ENCODE measurements at regions not wholly inside any gene's neighbourhood (a gene's known extent, or its start where the extent isn't known, plus 50 kb on each side); places are given as distances from the start of the nearest gene placed in this dataset.

- no peak for TF ChIP-seq FOSL1 (IDR thresholded peaks at IDR 0.05; ENCODE audit: low read depth)
- no peak for TF ChIP-seq YY1 (IDR thresholded peaks at IDR 0.05; ENCODE audit: extremely low read depth, insufficient replicate concordance, low read depth, low read length)
- no peak for TF ChIP-seq CBX3 (IDR thresholded peaks at IDR 0.05; ENCODE audit: low read depth)
- TF ChIP-seq REST (IDR thresholded peaks at IDR 0.05; ENCODE audit: low read depth): no peak
- no peak for TF ChIP-seq CEBPB (IDR thresholded peaks at IDR 0.05; ENCODE audit: low read depth)
- no peak for TF ChIP-seq RAD21 (IDR thresholded peaks at IDR 0.05; ENCODE audit: low read depth)
- TF ChIP-seq ZFX (IDR thresholded peaks at IDR 0.05): no peak
- no peak for TF ChIP-seq ZNF274 (IDR thresholded peaks at IDR 0.05; ENCODE audit: low read depth, low read length)
- no peak for TF ChIP-seq EZH2 (IDR thresholded peaks at IDR 0.05)
- no peak for TF ChIP-seq ATF3 (IDR thresholded peaks at IDR 0.05)
- H3K9ac ChIP-seq (ENCODE audit: low read length): no peak overlapping the region
- ChIA-PET RAD21 (ENCODE audit: low non-redundant PET in 1 of 2, low total read pairs in 2 of 2, uncharacterized antibody in 2 of 2, unreplicated experiment in 2 of 2) (no interaction called here), POLR2A (no interaction called here), CTCF (no interaction called here)
- no peaks in the 10 kb centered on the region for H3K4me1 ChIP-seq (ENCODE audit: control insufficient read depth in 1 of 2, insufficient read depth in 2 of 2, low read length in 2 of 2)
- H3K4me2 ChIP-seq (ENCODE audit: low read length): no peak overlapping the region
- DNase-seq (ENCODE audit: low read depth, low spot score) (no peak), ATAC-seq (no peak)
- H3K27ac ChIP-seq (ENCODE audit: low read depth, low read length): no peak overlapping the region
- H3K4me3 ChIP-seq (replicated peaks in 1 of 2; ENCODE audit: low read depth in 1 of 2, low read length in 2 of 2): no peak overlapping the region
- H4K20me1 ChIP-seq (ENCODE audit: insufficient read depth): no peaks in the 10 kb centered on the region
- intact Hi-C loops (cut with micrococcal nuclease): no loop called here
- H3K9me3 ChIP-seq (ENCODE audit: control insufficient read depth in 1 of 2, insufficient read depth in 1 of 2, low read depth in 1 of 2, low read length in 2 of 2): peaks cover 0 to 3% of the 10 kb centered on the region in 2 experiments; a peak in 1 of 4 replicates
- no peaks in the 10 kb centered on the region for H3K79me2 ChIP-seq (ENCODE audit: insufficient read depth, low read length)
- BruUV-seq (replicated peaks): no TSS peak
- no peaks in the 10 kb centered on the region for H3K9me2 ChIP-seq (ENCODE audit: insufficient read depth)
- no peak overlapping the region for H2AFZ ChIP-seq (ENCODE audit: low read depth, low read length, poor library complexity, severe bottlenecking)
- no peaks in the 10 kb centered on the region for H3K27me3 ChIP-seq (ENCODE audit: insufficient read depth, low read length)
- no peaks in the 10 kb centered on the region for H3K36me3 ChIP-seq (ENCODE audit: control insufficient read depth in 1 of 2, insufficient read depth in 2 of 2, low read length in 2 of 2)
Observed at GRCh38 chr20:41925476-41925875, 307.3 kb upstream of the CHD6 start.
